ENCODE measurements at regions not wholly inside any gene's neighbourhood (a gene's known extent, or its start where the extent isn't known, plus 50 kb on each side); places are given as distances from the start of the nearest gene placed in this dataset.

DNA sequence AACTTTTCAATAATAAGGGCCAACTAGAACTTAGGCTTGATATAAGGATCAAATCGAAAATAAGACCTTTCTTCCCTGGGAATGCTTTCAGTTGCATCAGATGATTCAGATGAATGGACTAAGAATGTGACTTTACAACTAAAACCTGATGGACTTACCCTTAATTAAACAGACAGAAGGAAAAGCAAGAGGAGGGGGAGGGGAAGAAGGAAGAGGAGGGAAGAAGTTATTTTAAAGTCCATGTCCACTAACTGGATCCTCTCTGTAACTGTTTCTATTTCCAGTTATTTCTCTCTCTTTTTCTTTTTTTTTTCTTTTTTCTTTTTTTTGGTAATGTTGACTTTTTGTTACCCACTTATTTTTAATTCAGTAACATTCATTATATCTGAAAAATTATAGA, 486.0 kb downstream of the MAFB start:
- TF ChIP-seq CTCF (IDR thresholded peaks at IDR 0.05) (no peak), POLR2A (IDR thresholded peaks at IDR 0.05) (no peak), POLR2AphosphoS5 (IDR thresholded peaks at IDR 0.05) (no peak)
